Activated CD4-positive, alpha-beta T cell treated with anti-CD3 and anti-CD28 coated beads, Interleukin-2, amount 10 ng/mL, durations not matched to agents 7 days and 5 days (primary cell): ENCODE measurements at regions not wholly inside any gene's neighbourhood (a gene's known extent, or its start where the extent isn't known, plus 50 kb on each side); places are given as distances from the start of the nearest gene placed in this dataset.
A peak's percentile ranks its signal among the peaks of the same experiment; 100 is the strongest.
"Not testable (repeated sequence)": the region's sequence is repeated elsewhere in the genome, so short reads cannot be mapped to it uniquely, and the experiment has no call there.

Source experiments
- CTCF ChIA-PET: fragments of 350-600 bp; sonication (Branson Sonifier 250); formaldehyde crosslinking; loops from one replicate; lab custom pipeline; 2021; ENCODE audit warnings: antibody characterized with exemption; lab: Charles Lee
- POLR2A ChIA-PET: fragments of 350-600 bp; sonication (Branson Sonifier 250); formaldehyde crosslinking; loops from one replicate; lab custom pipeline; 2021; ENCODE audit warnings: antibody characterized with exemption; lab: Charles Lee
- DNase-seq: peaks from one replicate; pipeline ENCODE4 v3.0.0-alpha.2; 2020
- H3K27ac Mint-ChIP-seq: one replicate; pipeline ENCODE4 v1.8.0; 2021; ENCODE audit warnings: mild to moderate bottlenecking, moderate library complexity, mixed read lengths
- H3K27me3 Mint-ChIP-seq: one replicate; pipeline ENCODE4 v1.8.0; 2021; ENCODE audit warnings: mixed read lengths
- H3K36me3 Mint-ChIP-seq: one replicate; pipeline ENCODE4 v1.8.0; 2021; ENCODE audit warnings: low read depth, mixed read lengths
- H3K4me1 Mint-ChIP-seq: one replicate; pipeline ENCODE4 v1.8.0; 2021; ENCODE audit warnings: mixed read lengths
- H3K4me3 Mint-ChIP-seq: one replicate; pipeline ENCODE4 v1.8.0; 2021; ENCODE audit warnings: mild to moderate bottlenecking, moderate library complexity, mixed read lengths
- H3K9me3 Mint-ChIP-seq: one replicate; pipeline ENCODE4 v1.8.0; 2021; ENCODE audit warnings: mixed read lengths

GRCh38 chr15:85256009-85256997, 124.1 kb upstream of the AKAP13 start:
- H3K36me3 Mint-ChIP-seq, H3K9me3 Mint-ChIP-seq, CTCF ChIA-PET, POLR2A ChIA-PET, H3K4me3 Mint-ChIP-seq, DNase-seq, H3K27me3 Mint-ChIP-seq: not testable (repeated sequence)
- Mint-ChIP-seq H3K27ac (peak overlapping the region; percentile 75), H3K4me1 (peaks cover 19% of the 10 kb centered on the region)

GRCh38 chr15:85258062-85258445, 122.3 kb upstream of the AKAP13 start:
- H3K27me3 Mint-ChIP-seq, H3K4me3 Mint-ChIP-seq, H3K36me3 Mint-ChIP-seq, CTCF ChIA-PET, POLR2A ChIA-PET, H3K9me3 Mint-ChIP-seq: not testable (repeated sequence)
- H3K27ac Mint-ChIP-seq, result peak overlapping the region; percentile 64
- peak; percentile 7 for DNase-seq
- H3K4me1 Mint-ChIP-seq, result peaks cover 19% of the 10 kb centered on the region

- H3K27me3 Mint-ChIP-seq, H3K36me3 Mint-ChIP-seq, H3K4me3 Mint-ChIP-seq, POLR2A ChIA-PET, DNase-seq, H3K9me3 Mint-ChIP-seq, CTCF ChIA-PET, H3K27ac Mint-ChIP-seq: not testable (repeated sequence)
- H3K4me1 Mint-ChIP-seq, result peaks cover 19% of the 10 kb centered on the region
Measured at GRCh38 chr15:85258559-85259209, 121.7 kb upstream of the AKAP13 start.

GRCh38 chr15:85260526-85260925, 119.9 kb upstream of the AKAP13 start:
- DNase-seq, result peak; percentile 2
- peaks cover 19% of the 10 kb centered on the region for H3K4me1 Mint-ChIP-seq
- H3K27me3 Mint-ChIP-seq, H3K9me3 Mint-ChIP-seq, H3K36me3 Mint-ChIP-seq, H3K27ac Mint-ChIP-seq, H3K4me3 Mint-ChIP-seq, CTCF ChIA-PET, POLR2A ChIA-PET: not testable (repeated sequence)

GRCh38 chr15:85262461-85263055, 117.8 kb upstream of the AKAP13 start:
- POLR2A ChIA-PET, H3K4me1 Mint-ChIP-seq, H3K9me3 Mint-ChIP-seq, CTCF ChIA-PET, H3K4me3 Mint-ChIP-seq, H3K27ac Mint-ChIP-seq, H3K27me3 Mint-ChIP-seq, DNase-seq, H3K36me3 Mint-ChIP-seq: not testable (repeated sequence)

- H3K27me3 Mint-ChIP-seq, CTCF ChIA-PET, H3K27ac Mint-ChIP-seq, H3K36me3 Mint-ChIP-seq, DNase-seq, H3K9me3 Mint-ChIP-seq, POLR2A ChIA-PET, H3K4me1 Mint-ChIP-seq, H3K4me3 Mint-ChIP-seq: not testable (repeated sequence)
Measured at GRCh38 chr15:85263842-85264440, 116.5 kb upstream of the AKAP13 start.

- POLR2A ChIA-PET, H3K4me1 Mint-ChIP-seq, H3K27me3 Mint-ChIP-seq, CTCF ChIA-PET, H3K4me3 Mint-ChIP-seq, DNase-seq, H3K36me3 Mint-ChIP-seq, H3K9me3 Mint-ChIP-seq, H3K27ac Mint-ChIP-seq: not testable (repeated sequence)
Measured at GRCh38 chr15:85264614-85265190, 115.7 kb upstream of the AKAP13 start.

- H3K36me3 Mint-ChIP-seq, POLR2A ChIA-PET, H3K4me3 Mint-ChIP-seq, DNase-seq, H3K9me3 Mint-ChIP-seq, H3K4me1 Mint-ChIP-seq, CTCF ChIA-PET, H3K27ac Mint-ChIP-seq, H3K27me3 Mint-ChIP-seq: not testable (repeated sequence)
Measured at GRCh38 chr15:85267158-85267857, 113.1 kb upstream of the AKAP13 start.

- ChIA-PET POLR2A (no interaction called here), CTCF (interaction anchor here (1.5 kb wide), 1 partner anchor 22 kb away, joined by 3 read pairs; no protein-coding TSS in a partner anchor)
- Mint-ChIP-seq H3K4me1 (peaks cover 2% of the 10 kb centered on the region), H3K27me3 (no peaks in the 10 kb centered on the region), H3K4me3 (no peak overlapping the region), H3K36me3 (no peaks in the 10 kb centered on the region), H3K9me3 (no peaks in the 10 kb centered on the region), H3K27ac (no peak overlapping the region)
- no peak for DNase-seq
Measured at GRCh38 chr15:85274315-85275050, 105.9 kb upstream of the AKAP13 start.

GRCh38 chr15:85276508-85276907, 103.9 kb upstream of the AKAP13 start:
- CTCF ChIA-PET, result no interaction called here
- POLR2A ChIA-PET, result no interaction called here
- Mint-ChIP-seq H3K27me3 (no peaks in the 10 kb centered on the region), H3K36me3 (no peaks in the 10 kb centered on the region), H3K9me3 (no peaks in the 10 kb centered on the region), H3K27ac (no peak overlapping the region), H3K4me1 (peaks cover 14% of the 10 kb centered on the region), H3K4me3 (no peak overlapping the region)
- no peak for DNase-seq

- Mint-ChIP-seq H3K4me3 (no peak overlapping the region), H3K27ac (no peak overlapping the region), H3K36me3 (no peaks in the 10 kb centered on the region), H3K9me3 (no peaks in the 10 kb centered on the region), H3K4me1 (peaks cover 14% of the 10 kb centered on the region), H3K27me3 (no peaks in the 10 kb centered on the region)
- ChIA-PET CTCF (no interaction called here), POLR2A (no interaction called here)
- no peak for DNase-seq
Measured at GRCh38 chr15:85276921-85277320, 103.5 kb upstream of the AKAP13 start.
